GM19467 (cell line): ENCODE measurements at regions not wholly inside any gene's neighbourhood (a gene's known extent, or its start where the extent isn't known, plus 50 kb on each side); places are given as distances from the start of the nearest gene placed in this dataset.
"Not testable (repeated sequence)": the region's sequence is repeated elsewhere in the genome, so short reads cannot be mapped to it uniquely, and the experiment has no call there.

Experiments used
- ATAC-seq: cut with Tn5 transposase; IDR thresholded peaks from one replicate; pipeline ENCODE4 v1.9.1; 2021; ENCODE audit warnings: mild to moderate bottlenecking, moderate library complexity; ENCODE audit not compliant: unreplicated experiment

DNA sequence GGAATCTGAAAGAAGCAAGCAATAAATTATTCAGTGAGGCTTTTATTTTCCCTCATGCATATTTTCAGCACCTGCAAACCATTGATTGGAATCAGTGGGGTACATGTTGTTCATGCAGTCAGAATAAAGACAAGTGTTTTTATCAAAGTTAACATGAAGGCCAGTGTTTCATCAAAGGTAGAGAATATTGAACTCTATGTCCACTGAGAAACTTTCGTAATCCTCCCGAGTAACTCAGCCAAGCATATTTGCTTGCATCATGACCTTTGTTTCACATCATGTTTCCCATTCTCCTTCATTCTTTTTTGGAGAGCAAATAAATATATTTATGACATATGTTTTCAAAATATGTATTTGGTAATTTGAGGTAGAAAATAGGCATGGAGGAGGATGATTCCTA, 663.1 kb downstream of the SH2D4B start:
- no peak for ATAC-seq

DNA sequence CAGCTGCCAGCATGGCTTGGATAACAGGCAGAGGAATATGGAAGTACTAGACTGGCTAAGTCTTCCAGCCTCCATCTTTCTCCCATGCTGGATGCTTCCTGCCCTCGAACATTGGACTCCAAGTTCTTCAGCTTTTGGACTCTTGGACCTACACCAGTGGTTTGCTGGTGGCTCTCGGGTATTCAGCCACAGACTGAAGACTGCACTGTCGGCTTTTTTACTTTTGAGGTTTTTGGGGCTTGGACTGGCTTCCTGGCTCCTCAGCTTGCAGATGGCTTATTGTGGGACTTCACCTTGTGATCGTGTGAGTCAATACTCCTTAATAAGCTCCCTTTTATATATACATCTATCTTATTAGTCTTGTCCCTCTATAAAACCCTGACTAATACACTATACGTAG, 667.6 kb upstream of the NRG3 start:
- not testable (repeated sequence) for ATAC-seq

DNA sequence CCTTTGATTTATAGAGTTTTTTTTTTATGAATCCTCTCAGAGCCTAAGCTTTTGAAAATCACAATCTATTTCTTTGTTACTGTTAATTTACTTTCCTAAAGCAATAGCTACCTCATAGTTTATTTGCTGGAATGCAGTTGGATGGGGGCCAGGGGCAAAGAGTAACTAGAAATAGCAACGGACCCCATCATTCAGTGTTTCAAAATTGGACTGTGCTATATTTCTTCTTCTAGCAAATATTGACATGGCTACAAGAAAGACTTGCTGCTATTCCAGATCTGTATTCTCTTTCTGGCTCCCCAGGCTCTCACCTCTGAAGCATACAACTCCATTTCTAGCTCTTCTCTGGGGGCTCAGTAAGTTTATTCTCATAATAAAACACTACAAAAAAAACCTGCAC, 661.6 kb upstream of the NRG3 start:
- no peak for ATAC-seq

DNA sequence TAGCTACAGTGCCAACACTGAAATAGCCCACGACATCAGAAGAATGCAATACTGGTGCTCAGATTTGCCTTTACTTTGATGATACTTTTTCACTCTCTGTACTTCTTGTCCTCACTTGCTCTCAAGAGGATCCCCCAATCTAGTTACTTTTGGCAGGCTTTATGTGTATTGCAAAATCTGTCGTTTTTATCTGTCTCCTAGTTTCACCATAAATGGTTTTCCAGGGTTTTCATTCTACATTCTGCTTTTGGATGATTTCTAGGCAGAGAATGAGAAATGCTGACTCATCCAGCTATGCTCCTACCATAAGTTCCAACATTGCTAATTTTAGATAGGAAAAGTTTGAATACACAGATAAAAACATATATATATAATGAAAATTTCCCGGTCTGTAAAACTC, 659.5 kb upstream of the NRG3 start:
- no peak for ATAC-seq

DNA sequence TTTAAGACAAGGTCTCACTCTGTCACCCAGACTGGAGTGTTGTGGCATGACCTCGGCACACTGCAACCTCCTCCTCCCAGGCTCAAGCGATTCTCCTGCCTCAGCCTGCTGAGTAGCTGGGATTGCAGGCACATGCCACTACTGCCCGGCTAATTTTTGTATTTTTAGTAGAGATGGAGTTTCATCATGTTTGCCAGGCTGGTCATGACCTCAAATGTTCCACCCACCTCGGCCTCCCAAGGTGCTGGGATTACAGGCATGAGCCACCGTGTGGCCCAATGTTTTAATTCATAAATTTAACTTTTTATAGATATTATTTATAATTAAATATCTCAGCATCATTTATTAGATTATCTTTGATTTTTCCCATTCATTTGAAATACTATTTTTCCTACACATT, 658.0 kb upstream of the NRG3 start:
- ATAC-seq = no peak

DNA sequence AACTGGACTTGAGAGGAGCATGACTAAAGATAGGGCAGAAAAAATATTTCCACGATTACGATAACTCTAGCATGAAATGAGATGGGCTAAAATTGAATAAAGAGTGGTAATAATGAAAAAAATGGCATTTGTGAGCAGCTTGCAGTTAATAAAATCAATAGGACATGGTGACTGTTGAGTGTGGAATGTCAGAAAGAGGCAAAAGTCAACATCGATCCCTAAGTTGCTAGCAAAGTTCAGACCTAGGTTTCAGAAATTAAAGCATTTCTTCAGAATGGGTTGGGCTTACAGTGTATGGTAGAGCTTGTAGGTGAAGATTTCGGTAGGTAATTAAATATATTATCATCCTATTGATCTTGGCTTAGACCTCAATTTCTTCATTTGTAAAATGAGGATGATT, 656.7 kb upstream of the NRG3 start:
- no peak for ATAC-seq

DNA sequence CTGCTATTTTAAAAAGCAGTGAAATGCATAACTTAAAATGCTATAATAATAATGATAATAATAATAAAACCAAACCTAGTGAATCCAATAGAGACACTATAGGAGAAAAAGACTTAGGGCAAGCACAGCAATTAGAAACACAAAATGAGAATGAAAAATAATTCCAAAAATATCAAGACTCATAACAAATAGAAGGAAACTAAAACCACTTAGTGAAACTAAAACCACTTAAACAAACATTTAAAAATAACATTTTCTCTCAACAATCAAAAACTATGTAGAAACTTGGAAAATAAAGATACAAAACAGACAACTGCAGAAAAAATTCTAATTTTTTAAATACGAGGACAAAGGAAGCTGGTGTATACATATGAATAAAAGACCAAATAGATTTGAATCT, 655.2 kb upstream of the NRG3 start:
- ATAC-seq = no peak

DNA sequence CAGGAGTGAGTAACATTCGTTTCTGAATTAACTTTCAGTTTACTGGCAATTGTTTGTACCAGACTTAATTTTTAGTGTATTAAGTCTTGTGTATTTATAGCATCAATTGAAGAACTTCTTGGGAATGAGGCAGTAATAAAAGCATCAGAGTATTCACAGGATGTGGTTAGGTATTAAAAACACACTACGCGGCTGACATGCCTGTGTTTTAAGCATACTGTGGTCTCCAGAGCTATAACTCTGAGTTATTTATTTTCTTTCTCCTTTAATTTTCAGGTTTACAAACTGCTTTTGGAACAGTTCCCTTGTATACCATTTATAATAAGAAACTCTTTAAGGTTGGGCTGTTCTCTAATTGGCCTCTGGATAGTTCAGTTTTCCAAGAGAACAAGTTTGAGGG, 626.1 kb upstream of the NRG3 start:
- ATAC-seq = no peak

DNA sequence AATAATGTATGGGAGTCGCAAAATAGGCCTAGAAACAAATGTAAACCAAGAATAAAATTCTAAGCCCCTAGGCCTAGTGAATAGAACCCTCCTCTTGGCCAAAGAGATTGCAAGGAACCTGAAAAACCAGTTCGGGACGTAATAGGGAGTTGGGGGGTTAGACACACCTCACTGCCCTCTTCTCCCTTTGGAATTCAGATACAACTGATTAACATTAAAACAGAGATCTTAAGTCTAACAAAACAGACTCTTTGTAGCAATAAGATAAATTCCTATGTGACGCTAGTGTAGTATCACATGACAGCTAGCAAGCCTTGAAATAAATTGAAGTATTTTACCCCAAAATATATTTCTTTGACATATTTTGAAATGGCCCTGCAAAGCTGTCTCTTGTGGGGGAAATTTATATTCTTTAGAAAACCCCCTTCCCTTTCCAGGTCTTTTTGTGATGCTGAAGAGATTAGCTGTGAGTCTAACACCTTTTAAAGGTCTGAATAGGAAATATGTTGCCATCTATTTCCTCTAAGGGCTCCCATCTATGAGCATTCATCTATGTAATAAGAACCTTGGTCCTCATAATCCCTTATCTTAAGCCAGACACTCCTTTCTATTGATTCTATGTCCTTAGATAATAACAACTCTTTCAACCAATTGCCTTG, 623.4 kb upstream of the NRG3 start:
- no peak for ATAC-seq

DNA sequence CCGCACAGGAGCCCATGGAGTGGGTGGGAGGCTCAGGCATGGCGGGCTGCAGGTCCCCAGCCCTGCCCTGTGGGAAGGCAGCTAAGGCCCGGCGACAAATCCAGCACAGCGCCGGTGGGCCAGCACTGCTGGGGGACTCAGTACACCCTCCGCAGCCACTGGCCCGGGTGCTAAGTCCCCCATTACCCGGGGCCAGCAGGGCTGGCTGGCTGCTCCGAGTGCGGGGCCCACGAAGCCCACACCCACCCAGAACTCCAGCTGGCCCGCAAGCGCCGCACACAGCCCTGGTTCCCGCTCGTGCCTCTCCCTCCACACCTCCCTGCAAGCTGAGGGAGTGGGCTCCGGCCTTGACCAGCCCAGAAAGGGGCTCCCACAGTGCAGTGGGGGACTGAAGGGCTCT, 610.0 kb upstream of the NRG3 start:
- not testable (repeated sequence) for ATAC-seq

DNA sequence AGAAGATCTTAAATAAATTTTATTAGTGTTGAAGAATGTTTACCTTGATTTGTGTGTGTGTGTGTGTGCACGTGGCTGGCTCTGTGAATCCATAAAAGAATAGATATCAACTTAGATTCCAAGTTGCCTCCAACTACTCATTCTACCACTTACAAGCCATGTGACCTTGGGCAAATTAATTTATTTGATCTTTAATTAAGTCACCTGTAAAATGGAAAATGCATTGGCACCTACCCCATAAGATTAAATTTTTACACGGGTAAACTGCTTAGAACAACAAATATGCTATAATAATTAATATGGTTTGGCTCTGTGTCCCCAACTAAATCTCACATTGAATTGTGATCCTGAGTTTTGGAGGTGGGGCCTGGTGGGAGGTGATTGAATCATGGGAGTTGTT, 604.9 kb upstream of the NRG3 start:
- ATAC-seq = no peak

DNA sequence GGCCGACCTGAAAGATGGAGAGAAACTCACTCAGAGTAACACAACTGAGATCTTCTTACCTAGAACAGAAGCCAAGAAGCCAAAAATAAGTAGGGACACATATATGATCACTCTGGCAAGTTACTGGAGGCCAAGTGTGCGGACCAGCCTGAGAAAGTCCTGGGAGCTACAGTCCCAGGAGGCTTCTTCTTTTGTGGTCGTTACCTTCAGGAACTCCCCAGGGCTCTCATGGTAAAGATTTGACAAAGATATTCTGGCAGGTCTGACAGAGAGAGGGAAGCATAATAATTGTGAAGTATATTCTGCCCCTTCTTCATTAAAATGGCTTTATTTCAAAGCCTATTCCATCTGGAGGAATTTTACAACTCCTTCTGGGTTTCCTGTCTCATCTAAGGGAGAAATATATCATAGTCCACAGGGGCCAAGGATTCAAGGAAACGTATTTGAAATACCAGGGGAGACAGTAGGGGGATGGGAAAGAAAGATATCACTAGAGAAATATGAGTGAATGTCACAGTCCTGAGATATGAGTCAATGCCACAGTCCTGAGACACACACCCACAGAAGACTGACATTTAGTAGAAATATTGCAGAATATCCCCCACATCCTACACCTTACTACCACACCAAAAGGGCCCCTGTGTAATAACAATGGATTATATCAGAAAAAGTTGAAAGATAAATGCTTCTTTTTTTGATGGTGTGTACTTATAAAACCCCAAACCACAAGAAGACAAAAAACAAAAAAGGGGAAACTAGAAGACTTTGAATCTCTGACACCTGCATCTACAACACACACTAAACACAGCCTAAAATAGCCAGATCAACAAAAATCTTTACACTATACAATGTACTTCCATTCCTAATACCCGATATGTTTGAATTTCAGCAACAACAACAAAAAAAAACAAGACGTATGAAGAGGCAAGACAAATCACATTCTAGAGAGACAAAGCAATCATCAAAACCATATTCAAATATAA, 594.2 kb upstream of the NRG3 start:
- ATAC-seq = no peak

DNA sequence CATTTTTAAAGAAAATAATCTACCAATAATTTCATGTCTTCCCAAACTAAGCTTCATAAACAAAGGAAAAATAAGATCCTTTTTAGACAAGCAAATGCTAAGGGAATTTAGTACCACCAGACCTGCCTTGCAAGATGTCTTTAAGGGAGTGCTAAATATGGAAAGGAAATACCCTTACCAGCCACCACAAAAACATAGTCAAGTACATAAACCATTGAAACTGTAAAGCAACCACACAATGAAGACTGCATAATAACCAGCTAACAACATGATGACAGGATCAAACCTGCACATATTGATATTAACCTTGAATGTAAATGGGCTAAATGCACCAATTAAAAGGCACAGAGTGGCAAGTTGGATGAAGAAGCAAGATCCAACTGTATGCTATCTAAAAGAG, 586.5 kb upstream of the NRG3 start:
- no peak for ATAC-seq

DNA sequence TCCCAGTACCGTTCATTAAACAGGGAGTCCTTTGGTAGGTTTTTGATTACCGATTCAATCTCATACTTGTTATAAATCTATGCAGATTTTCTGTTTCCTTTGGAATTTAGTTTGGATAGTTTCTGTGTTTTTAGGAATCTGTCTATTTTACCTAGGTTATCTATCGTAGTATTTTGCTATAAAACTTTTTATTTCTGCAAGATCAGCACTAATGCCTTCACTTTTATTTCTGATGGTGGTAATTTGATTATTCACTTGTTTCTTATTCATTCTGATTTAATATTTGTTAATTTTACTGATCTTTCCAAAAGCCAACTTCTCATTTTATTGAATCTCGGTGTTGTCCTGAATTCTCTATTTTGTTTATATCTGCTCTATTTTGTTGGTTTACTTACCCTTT, 577.7 kb upstream of the NRG3 start:
- no peak for ATAC-seq

DNA sequence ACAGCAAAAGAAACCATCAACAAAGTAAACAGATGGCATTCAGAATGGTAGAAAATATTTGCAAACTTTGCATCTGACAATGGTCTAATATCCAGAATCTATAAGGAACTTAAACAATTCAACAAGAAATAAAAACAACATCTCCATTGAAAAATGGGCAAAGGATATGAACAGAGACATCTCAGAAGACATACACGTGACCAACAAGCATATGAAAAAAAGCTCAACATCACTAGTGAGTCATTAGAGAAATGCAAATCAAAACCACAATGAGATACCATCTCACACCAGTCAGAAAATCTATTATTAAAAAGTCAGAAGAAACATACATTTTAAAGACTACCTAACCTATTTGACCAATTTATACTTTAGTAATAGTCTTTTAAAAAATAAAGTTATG, 571.3 kb upstream of the NRG3 start:
- no peak for ATAC-seq

DNA sequence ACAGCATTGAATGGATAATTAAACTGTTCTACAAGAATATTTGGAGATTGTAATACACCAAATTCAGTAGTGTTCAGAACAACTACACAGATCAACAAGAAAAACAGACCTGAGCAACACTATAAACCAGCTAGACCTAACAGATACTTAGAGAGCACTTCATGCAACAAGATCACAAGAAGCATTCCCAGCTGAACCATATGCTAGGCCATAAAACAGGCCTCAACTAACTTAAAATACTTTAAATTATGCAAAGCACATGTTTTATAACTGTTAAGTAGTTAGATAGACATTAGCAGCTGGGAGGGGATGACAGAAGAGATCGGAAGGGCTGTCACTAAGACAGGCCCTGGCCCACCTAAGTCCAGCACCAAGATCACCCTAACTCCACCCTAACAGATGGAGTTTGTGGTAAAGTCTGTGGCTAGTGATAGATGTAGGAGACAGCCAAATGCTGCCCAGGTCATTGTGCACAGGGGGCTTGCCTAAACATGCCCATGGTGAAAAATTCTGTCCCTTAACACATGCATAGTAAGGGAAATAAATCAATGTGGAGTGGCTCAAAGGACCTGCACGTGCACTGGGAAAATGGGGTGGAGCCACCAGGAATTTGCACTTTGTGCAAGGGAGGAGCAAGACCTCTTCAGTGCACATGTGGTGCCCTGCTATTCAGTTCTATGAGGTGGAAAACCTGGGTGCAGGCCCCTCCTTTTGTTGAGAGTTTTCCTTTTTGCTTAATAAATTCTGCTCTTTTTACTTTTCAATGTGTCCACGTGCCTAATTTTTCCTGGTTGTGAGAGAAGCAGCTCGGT, 567.8 kb upstream of the NRG3 start:
- ATAC-seq = no peak

DNA sequence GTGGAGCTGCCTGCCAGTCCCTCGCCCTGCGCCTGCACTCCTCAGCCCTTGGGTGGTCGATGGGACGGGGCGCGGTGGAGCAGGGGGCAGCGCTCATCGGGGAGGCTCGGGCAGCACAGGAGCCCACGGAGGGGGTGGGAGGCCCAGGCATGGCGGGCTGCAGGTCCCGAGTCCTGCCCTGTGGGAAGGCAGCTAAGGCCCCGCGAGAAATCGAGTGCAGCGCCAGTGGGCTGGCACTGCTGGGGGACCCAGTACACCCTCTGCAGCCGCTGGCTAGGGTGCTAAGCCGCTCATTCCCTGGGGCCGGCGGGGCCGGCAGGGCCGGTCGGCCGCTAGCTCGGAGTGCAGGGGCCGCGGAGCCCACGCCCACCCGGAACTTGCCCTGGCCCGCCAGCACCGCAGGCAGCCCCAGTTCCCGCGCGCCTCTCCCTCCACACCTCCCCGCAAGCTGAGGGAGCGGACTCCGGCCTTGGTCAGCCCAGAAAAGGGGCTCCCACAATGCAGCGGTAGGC, 565.9 kb upstream of the NRG3 start:
- ATAC-seq = no peak

DNA sequence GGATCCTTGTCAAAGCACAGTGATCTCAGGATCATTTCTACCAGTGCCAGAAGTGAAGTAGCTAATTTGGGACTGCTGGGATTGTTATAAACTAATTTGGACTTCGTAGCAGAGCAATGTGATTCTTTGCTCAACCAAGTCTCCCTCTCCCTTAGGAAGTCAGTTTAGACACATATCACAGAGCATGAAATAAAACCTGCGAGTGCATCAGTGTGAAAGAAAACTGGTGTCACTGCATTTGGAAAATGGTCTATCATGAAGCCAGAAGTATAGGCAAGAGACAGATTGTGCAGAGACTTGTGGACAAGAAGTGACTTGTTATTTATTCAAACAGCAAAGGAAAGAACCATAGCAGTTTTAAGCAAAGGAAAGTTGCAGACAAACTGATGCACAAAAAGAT, 560.5 kb upstream of the NRG3 start:
- no peak for ATAC-seq

DNA sequence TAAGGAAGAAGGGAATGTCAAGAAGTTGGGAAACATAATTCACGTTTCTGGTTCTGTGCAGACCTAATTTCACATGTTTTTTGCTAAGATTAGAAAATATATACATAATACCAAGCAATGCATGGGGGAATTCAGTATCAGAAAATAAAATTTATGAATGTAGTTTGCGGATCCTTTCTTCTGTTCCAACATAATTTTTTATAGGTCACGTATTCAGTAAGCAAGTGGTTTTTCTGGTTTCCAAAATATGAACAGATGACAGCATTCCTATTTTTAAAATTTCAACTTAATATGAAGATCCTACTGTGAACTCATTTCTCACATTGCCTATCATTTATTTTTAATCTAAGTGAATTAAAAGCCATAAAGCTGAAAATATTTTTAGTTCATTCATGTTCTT, 560.0 kb upstream of the NRG3 start:
- no peak for ATAC-seq

DNA sequence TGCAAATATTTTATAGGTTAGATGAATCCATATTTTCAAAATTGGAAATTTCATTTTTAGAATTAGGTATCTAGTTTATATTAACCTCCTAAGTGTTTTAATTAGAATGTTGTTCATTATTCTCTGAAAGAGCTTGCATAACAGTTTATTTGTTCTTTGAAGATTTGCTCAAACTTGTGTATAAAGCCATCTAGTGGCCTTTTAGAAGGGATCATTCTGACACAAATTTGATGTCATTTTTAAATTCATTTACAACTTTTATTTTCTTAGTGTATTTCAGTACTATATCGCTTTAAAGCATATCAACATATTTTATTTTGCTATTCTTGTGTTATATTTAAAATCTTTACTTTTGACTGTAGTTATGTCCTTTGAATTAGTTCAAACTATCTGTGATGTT, 527.0 kb upstream of the NRG3 start:
- no peak for ATAC-seq

DNA sequence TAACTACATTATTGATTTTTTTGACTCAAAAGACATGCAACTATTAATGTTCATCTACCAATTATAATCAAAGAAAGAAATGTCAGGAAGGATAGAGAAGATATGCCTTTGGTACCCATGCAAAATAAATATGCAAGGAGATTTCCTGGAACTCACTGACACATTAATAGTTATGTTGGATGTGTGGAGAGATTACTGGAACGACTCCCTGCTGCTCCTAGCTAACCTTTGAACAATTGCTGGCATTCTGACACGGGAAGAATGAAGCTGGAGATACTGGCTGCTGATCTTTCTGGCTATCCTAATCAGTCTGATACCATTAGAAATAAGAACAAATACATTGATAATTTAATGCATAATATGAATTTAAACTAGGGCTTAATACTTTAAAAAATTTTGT, 507.9 kb upstream of the NRG3 start:
- no peak for ATAC-seq
